ENCODE measurements at regions not wholly inside any gene's neighbourhood (a gene's known extent, or its start where the extent isn't known, plus 50 kb on each side); places are given as distances from the start of the nearest gene placed in this dataset.

- TF ChIP-seq, protein P1, sequence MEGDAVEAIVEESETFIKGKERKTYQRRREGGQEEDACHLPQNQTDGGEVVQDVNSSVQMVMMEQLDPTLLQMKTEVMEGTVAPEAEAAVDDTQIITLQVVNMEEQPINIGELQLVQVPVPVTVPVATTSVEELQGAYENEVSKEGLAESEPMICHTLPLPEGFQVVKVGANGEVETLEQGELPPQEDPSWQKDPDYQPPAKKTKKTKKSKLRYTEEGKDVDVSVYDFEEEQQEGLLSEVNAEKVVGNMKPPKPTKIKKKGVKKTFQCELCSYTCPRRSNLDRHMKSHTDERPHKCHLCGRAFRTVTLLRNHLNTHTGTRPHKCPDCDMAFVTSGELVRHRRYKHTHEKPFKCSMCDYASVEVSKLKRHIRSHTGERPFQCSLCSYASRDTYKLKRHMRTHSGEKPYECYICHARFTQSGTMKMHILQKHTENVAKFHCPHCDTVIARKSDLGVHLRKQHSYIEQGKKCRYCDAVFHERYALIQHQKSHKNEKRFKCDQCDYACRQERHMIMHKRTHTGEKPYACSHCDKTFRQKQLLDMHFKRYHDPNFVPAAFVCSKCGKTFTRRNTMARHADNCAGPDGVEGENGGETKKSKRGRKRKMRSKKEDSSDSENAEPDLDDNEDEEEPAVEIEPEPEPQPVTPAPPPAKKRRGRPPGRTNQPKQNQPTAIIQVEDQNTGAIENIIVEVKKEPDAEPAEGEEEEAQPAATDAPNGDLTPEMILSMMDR (IDR thresholded peaks at IDR 0.05): peak; percentile 13
- no peak overlapping the region for H3K27ac Mint-ChIP-seq (ENCODE audit: unreplicated experiment)
- peaks cover 10% of the 10 kb centered on the region for H3K9me3 Mint-ChIP-seq (ENCODE audit: low read depth)
- peaks cover 2% of the 10 kb centered on the region for H3K27me3 Mint-ChIP-seq (ENCODE audit: low read depth)
- DNase-seq (ENCODE audit: low spot score): no peak
- no peak overlapping the region for H3K4me3 Mint-ChIP-seq (ENCODE audit: unreplicated experiment)
- peaks cover 2% of the 10 kb centered on the region for H3K36me3 Mint-ChIP-seq (ENCODE audit: low read depth)
- peaks cover 26% of the 10 kb centered on the region for H3K4me1 Mint-ChIP-seq (ENCODE audit: low read depth)
Measured at GRCh38 chr1:209094384-209094783, 489.1 kb upstream of the CAMK1G start.

- TF ChIP-seq, protein P1 (IDR thresholded peaks at IDR 0.05): no peak
- Mint-ChIP-seq H3K4me3 (ENCODE audit: unreplicated experiment) (no peak overlapping the region), H3K27me3 (ENCODE audit: low read depth) (peaks cover under 1% of the 10 kb centered on the region), H3K4me1 (ENCODE audit: low read depth) (peaks cover 26% of the 10 kb centered on the region), H3K36me3 (ENCODE audit: low read depth) (no peaks in the 10 kb centered on the region), H3K27ac (ENCODE audit: unreplicated experiment) (peak overlapping the region; percentile 71), H3K9me3 (ENCODE audit: low read depth) (no peaks in the 10 kb centered on the region)
- DNase-seq (ENCODE audit: low spot score): no peak
Measured at GRCh38 chr1:209095627-209096595, 487.6 kb upstream of the CAMK1G start.

DNA sequence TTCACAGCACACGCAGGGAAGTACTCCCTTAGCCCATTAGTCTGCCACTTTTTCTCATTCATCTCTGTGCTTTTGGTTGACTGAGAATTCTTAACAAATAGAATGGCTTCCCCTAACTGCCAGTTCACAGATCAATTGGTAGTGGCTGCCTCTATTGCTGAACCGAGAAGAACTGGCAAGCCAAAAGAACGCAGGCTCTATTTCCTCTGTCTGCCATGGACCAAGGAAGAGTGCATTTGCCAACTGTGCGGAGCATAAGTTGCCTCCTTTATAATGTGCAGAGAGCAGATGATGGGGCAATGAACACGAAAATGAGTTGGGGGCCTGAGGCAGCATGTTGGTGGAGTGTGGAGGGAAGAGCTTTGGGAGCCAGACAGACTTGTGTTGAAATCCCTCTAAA, 483.1 kb upstream of the CAMK1G start:
- Mint-ChIP-seq H3K27ac (ENCODE audit: unreplicated experiment) (no peak overlapping the region), H3K4me1 (ENCODE audit: low read depth) (peaks cover 29% of the 10 kb centered on the region), H3K27me3 (ENCODE audit: low read depth) (peaks cover 9% of the 10 kb centered on the region), H3K9me3 (ENCODE audit: low read depth) (no peaks in the 10 kb centered on the region), H3K36me3 (ENCODE audit: low read depth) (no peaks in the 10 kb centered on the region), H3K4me3 (ENCODE audit: unreplicated experiment) (no peak overlapping the region)
- DNase-seq (ENCODE audit: low spot score): no peak
- TF ChIP-seq, protein P1 (IDR thresholded peaks at IDR 0.05): no peak

DNA sequence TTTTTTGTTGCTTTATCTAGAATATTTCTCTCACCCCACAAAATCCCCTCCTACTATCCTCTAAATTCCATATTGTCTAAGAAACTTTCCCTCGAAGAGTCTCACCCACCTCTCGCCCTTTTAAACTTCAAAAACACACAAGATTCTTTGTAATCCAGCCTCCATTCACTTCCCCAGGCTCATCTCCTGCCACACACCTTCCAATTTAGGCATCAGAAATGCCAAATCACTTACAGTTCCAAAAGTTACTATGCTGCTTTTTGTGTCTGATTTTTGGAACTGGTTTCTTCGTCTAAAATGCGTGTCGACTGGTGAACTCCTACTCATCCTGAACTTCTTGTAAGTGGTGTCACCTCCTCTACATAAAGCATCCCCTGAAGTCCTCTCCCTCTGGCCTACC, 482.4 kb upstream of the CAMK1G start:
- TF ChIP-seq, protein P1 (IDR thresholded peaks at IDR 0.05): no peak
- peaks cover 29% of the 10 kb centered on the region for H3K4me1 Mint-ChIP-seq (ENCODE audit: low read depth)
- DNase-seq (ENCODE audit: low spot score): no peak
- H3K27me3 Mint-ChIP-seq (ENCODE audit: low read depth): peaks cover 9% of the 10 kb centered on the region
- H3K4me3 Mint-ChIP-seq (ENCODE audit: unreplicated experiment): no peak overlapping the region
- no peak overlapping the region for H3K27ac Mint-ChIP-seq (ENCODE audit: unreplicated experiment)
- no peaks in the 10 kb centered on the region for H3K36me3 Mint-ChIP-seq (ENCODE audit: low read depth)
- no peaks in the 10 kb centered on the region for H3K9me3 Mint-ChIP-seq (ENCODE audit: low read depth)

DNA sequence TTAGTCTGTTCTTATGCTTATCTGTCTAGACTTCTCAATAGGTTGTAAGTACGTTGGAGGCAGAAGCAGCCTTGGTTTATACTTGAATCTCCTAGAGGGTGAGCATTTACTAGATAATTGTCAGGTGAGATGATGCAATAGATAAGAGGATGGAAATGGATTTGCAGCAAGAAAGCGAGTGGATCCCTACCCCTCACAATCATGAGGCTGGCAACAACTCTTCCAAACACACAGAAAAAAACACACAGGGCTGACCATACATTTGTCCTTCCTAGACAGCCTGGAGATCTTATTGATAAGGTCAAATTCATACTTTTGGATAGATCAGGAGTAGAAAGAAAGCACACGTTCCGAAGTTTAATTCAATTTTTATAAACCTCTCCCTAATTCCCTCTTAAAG, 481.4 kb upstream of the CAMK1G start:
- H3K4me1 Mint-ChIP-seq (ENCODE audit: low read depth): peaks cover 31% of the 10 kb centered on the region
- no peak for DNase-seq (ENCODE audit: low spot score)
- no peak overlapping the region for H3K27ac Mint-ChIP-seq (ENCODE audit: unreplicated experiment)

More for the DNA sequence above, 481.4 kb upstream of the CAMK1G start:
- Mint-ChIP-seq H3K4me3 (ENCODE audit: unreplicated experiment) (no peak overlapping the region), H3K36me3 (ENCODE audit: low read depth) (no peaks in the 10 kb centered on the region), H3K9me3 (ENCODE audit: low read depth) (no peaks in the 10 kb centered on the region), H3K27me3 (ENCODE audit: low read depth) (peaks cover 9% of the 10 kb centered on the region)
- TF ChIP-seq, protein P1 (IDR thresholded peaks at IDR 0.05): no peak
